Endothelial cell of umbilical vein (primary cell): ENCODE measurements at regions not wholly inside any gene's neighbourhood (a gene's known extent, or its start where the extent isn't known, plus 50 kb on each side); places are given as distances from the start of the nearest gene placed in this dataset.

ENCODE experiments used
- BruUV-seq: library from RNA; stranded (reverse); fragments of 400-500 nt; replicated peaks from 2 replicates; lab custom pipeline; 2021; lab: Mats Ljungman, UMichigan
- CTCF ChIA-PET: fragments of 300-600, 350-600 bp; sonication (Branson Sonifier 250); formaldehyde crosslinking; loops from one replicate; lab custom pipeline; 2021; ENCODE audit warnings: antibody characterized with exemption, inconsistent platforms; lab: Charles Lee
- POLR2A ChIA-PET: fragments of 300-600, 350-600 bp; sonication (Branson Sonifier 250); formaldehyde crosslinking; loops from one replicate; lab custom pipeline; 2021; ENCODE audit warnings: antibody characterized with exemption, inconsistent platforms; lab: Charles Lee
- DNase-seq: peaks from one replicate; pipeline ENCODE4 v3.0.0-alpha.2; 2011; ENCODE audit warnings: low read depth, low spot score
- FAIRE-seq: peaks from 2 replicates; lab custom pipeline; 2011; peaks lifted over from hg19 to GRCh38; lab: Jason Lieb, UNC
- H2AFZ ChIP-seq: 2 replicates; pipeline ENCODE4 v1.6.0; 2012; ENCODE audit warnings: low read depth, low read length, control low read depth, inconsistent platforms
- H3K27ac ChIP-seq: 2 replicates; pipeline ENCODE4 v1.5.1; 2011; ENCODE audit warnings: low read depth, mild to moderate bottlenecking, control low read depth, low read length, moderate library complexity; ENCODE audit not compliant: insufficient read depth
- H3K27me3 ChIP-seq, 2 experiments: 2 replicates each; pipeline versions ENCODE4 v1.6.0 to v1.6.1; 2011; ENCODE audit warnings: low read length in 2 of 2, mixed read lengths in 1 of 2; ENCODE audit not compliant: control insufficient read depth in 2 of 2, insufficient read depth in 2 of 2
- H3K36me3 ChIP-seq, 2 experiments: 2 replicates in 1 of 2; 3 replicates in 1 of 2; pipeline ENCODE4 v1.5.1; 2011; ENCODE audit warnings: low read length in 2 of 2, mild to moderate bottlenecking in 1 of 2, moderate library complexity in 1 of 2; ENCODE audit not compliant: control insufficient read depth in 2 of 2, insufficient read depth in 2 of 2; ENCODE audit errors: extremely low read depth in 1 of 2
- H3K4me1 ChIP-seq: 3 replicates; pipeline ENCODE4 v1.5.1; 2011; ENCODE audit warnings: mild to moderate bottlenecking, low read length; ENCODE audit not compliant: control insufficient read depth, insufficient read depth; ENCODE audit errors: extremely low read depth
- H3K4me2 ChIP-seq: 2 replicates; pipeline ENCODE4 v1.6.1; 2011; ENCODE audit warnings: low read length, control low read depth, mixed read lengths; ENCODE audit not compliant: insufficient read depth
- H3K4me3 ChIP-seq, 3 experiments: fragments of 200-600 bp in 1 of 3; sonication (generic), shearing (Covaris generic) in 1 of 3; replicated peaks in 1 of 3; 2 replicates each; pipeline ENCODE4 v1.5.1; 2011 to 2016; ENCODE audit warnings: control low read depth in 3 of 3, low read length in 3 of 3, mild to moderate bottlenecking in 2 of 3, inconsistent platforms in 1 of 3, low read depth in 1 of 3, moderate library complexity in 1 of 3; ENCODE audit not compliant: insufficient read depth in 1 of 3
- H3K79me2 ChIP-seq: 2 replicates; pipeline ENCODE4 v1.6.0; 2012; ENCODE audit warnings: low read length, inconsistent platforms; ENCODE audit not compliant: control insufficient read depth, insufficient read depth
- H3K9ac ChIP-seq: replicated peaks from 2 replicates; pipeline ENCODE3; 2011; ENCODE audit warnings: low read length, control low read depth; ENCODE audit not compliant: insufficient read depth; ENCODE audit errors: extremely low read depth
- H3K9me1 ChIP-seq: replicated peaks from 3 replicates; pipeline ENCODE4 v1.6.0; 2011; ENCODE audit warnings: mild to moderate bottlenecking, low read length; ENCODE audit not compliant: control insufficient read depth, insufficient read depth; ENCODE audit errors: extremely low read depth
- H3K9me3 ChIP-seq: replicated peaks from 2 replicates; pipeline ENCODE4 v1.5.1; 2012; ENCODE audit warnings: low read length, inconsistent platforms; ENCODE audit not compliant: control insufficient read depth, insufficient read depth
- H4K20me1 ChIP-seq: replicated peaks from 2 replicates; pipeline ENCODE3; 2011; ENCODE audit warnings: mild to moderate bottlenecking, low read length; ENCODE audit not compliant: control insufficient read depth, insufficient read depth; ENCODE audit errors: extremely low read depth
- EZH2 ChIP-seq: IDR thresholded peaks from 2 replicates; pipeline ENCODE4 v1.6.1; 2012; ENCODE audit warnings: borderline replicate concordance, low read depth, mild to moderate bottlenecking, moderate library complexity, low read length, inconsistent platforms; ENCODE audit not compliant: severe bottlenecking
- FOS ChIP-seq: IDR thresholded peaks from 2 replicates; pipeline ENCODE4 v1.6.1; 2011; ENCODE audit warnings: mild to moderate bottlenecking, low read length, moderate library complexity, borderline replicate concordance; ENCODE audit not compliant: insufficient read depth
- GATA2 ChIP-seq: IDR thresholded peaks from 2 replicates; pipeline ENCODE4 v1.7.0; 2011; ENCODE audit warnings: low read depth, mild to moderate bottlenecking, moderate library complexity, mixed read lengths, low read length; ENCODE audit not compliant: insufficient read length, insufficient read depth
- JUN ChIP-seq: IDR thresholded peaks from 2 replicates; pipeline ENCODE4 v1.6.1; 2011; ENCODE audit warnings: borderline replicate concordance, low read depth; ENCODE audit not compliant: insufficient read length, insufficient read depth
- MYC ChIP-seq: IDR thresholded peaks from one replicate; pipeline ENCODE4 v1.6.1; 2011; ENCODE audit warnings: mild to moderate bottlenecking, low read depth, low read length
- POLR2A ChIP-seq: IDR thresholded peaks from 2 replicates; pipeline ENCODE4 v1.6.1; 2012; ENCODE audit warnings: low read depth, mild to moderate bottlenecking, control low read depth, low read length
- POLR2AphosphoS5 ChIP-seq: IDR thresholded peaks from 2 replicates; pipeline ENCODE4 v1.6.1; 2012; ENCODE audit warnings: low read depth, mild to moderate bottlenecking, control low read depth, low read length, moderate library complexity; ENCODE audit not compliant: insufficient read depth
- dilution Hi-C: fragments of 300-500 bp; cut with MboI; formaldehyde crosslinking; loops from one replicate; pipeline ENCODE4 v1.15.0; 2019; ENCODE audit warnings: low sequenced_read_pairs; ENCODE audit not compliant: extremely low pct_ligation_motif_present
- intact Hi-C: fragments of 100-400 bp; cut with micrococcal nuclease; formaldehyde crosslinking; loops from one replicate; pipeline ENCODE4 v1.10.0; 2022
- TF ChIP-seq, protein P1 (sequence below), 2 donors: IDR thresholded peaks; 1 replicate in 1 of 2; 2 replicates in 1 of 2; pipeline ENCODE4 v1.5.1; 2011; ENCODE audit warnings: low read length in 2 of 2, mild to moderate bottlenecking in 2 of 2, moderate library complexity in 2 of 2, control low read depth in 1 of 2, inconsistent platforms in 1 of 2, low read depth in 1 of 2; ENCODE audit not compliant: insufficient read depth in 1 of 2; ENCODE audit errors: extremely low read depth in 1 of 2
- TF ChIP-seq, protein P2 (sequence below): IDR thresholded peaks from 2 replicates; pipeline ENCODE4 v1.6.1; 2011; ENCODE audit not compliant: insufficient read depth, insufficient read length

DNA sequence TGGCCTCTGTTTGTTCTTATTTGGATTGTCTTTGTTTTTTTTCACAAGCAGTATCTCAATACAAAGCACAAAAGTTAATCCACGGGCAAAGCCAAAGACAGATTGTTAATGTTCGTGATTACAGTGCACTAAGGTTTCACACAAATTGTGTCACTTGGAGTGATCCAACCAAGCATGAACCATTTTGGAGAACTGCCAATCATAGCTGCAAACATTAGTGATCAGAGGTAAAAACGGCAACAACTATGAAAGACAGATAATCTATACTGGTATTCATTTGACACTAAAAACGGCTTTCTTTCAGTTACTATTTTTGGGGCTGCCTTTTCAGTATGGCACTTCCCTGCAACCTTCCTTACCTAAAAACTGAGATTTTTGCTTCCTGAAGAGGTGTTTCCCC is 213.1 kb upstream of the GULP1 start:
- CTCF ChIA-PET = interaction anchor here (1.6 kb wide), 1 partner anchor 19 kb away, joined by 4 read pairs; no protein-coding TSS in a partner anchor
- H3K27ac ChIP-seq = no peak overlapping the region

DNA sequence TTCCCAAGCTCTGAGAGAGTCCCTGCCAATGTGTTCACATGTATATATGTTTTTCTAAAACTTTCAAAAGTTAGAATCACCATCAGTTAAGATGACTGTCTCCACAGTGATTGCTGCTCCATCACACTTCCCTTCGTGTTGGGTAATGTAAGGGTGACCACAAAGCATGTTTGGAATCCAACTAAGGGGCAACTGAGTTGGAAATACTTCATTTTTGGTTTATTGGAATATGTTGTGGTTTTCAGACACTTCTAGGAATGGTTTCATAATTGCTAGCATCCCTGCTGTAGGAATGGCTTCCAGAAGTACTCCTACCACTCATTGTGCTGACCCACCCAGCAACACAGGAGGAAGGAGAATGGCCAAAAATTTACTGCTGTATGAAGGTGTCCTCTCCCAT is 212.5 kb upstream of the GULP1 start:
- Histone ChIP-seq H3K4me1 (no peaks in the 10 kb centered on the region), H3K36me3 (no peaks in the 10 kb centered on the region), H3K4me3 (no peak overlapping the region), H3K79me2 (no peaks in the 10 kb centered on the region), H3K27me3 (no peaks in the 10 kb centered on the region), H2AFZ (no peak overlapping the region), H3K9me1 (no peaks in the 10 kb centered on the region), H3K9me3 (no peaks in the 10 kb centered on the region), H3K9ac (no peak overlapping the region), H3K4me2 (no peak overlapping the region), H3K27ac (no peak overlapping the region), H4K20me1 (no peaks in the 10 kb centered on the region)
- ChIA-PET POLR2A (no interaction called here), CTCF (interaction anchor here (1.6 kb wide), 1 partner anchor 20 kb away, joined by 4 read pairs; no protein-coding TSS in a partner anchor)
- no TSS peak for BruUV-seq
- dilution Hi-C loops (no loop called here), intact Hi-C loops (no loop called here)
- FAIRE-seq (no peak), DNase-seq (no peak)
- TF ChIP-seq MYC (no peak), FOS (no peak), GATA2 (no peak), JUN (no peak), EZH2 (no peak), POLR2AphosphoS5 (no peak), POLR2A (no peak)
- TF ChIP-seq, protein P1, sequence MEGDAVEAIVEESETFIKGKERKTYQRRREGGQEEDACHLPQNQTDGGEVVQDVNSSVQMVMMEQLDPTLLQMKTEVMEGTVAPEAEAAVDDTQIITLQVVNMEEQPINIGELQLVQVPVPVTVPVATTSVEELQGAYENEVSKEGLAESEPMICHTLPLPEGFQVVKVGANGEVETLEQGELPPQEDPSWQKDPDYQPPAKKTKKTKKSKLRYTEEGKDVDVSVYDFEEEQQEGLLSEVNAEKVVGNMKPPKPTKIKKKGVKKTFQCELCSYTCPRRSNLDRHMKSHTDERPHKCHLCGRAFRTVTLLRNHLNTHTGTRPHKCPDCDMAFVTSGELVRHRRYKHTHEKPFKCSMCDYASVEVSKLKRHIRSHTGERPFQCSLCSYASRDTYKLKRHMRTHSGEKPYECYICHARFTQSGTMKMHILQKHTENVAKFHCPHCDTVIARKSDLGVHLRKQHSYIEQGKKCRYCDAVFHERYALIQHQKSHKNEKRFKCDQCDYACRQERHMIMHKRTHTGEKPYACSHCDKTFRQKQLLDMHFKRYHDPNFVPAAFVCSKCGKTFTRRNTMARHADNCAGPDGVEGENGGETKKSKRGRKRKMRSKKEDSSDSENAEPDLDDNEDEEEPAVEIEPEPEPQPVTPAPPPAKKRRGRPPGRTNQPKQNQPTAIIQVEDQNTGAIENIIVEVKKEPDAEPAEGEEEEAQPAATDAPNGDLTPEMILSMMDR (IDR thresholded peaks at IDR 0.05; ENCODE audit: extremely low read depth in 1 of 2, insufficient read depth in 1 of 2, low read depth in 1 of 2, low read length in 2 of 2) = no peak
- TF ChIP-seq, protein P2, sequence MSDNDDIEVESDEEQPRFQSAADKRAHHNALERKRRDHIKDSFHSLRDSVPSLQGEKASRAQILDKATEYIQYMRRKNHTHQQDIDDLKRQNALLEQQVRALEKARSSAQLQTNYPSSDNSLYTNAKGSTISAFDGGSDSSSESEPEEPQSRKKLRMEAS = no peak

More for the DNA sequence above, 213.1 kb upstream of the GULP1 start:
- DNase-seq = no peak
- Histone ChIP-seq H3K27me3 (no peaks in the 10 kb centered on the region), H3K36me3 (no peaks in the 10 kb centered on the region), H3K9me1 (no peaks in the 10 kb centered on the region), H3K9me3 (no peaks in the 10 kb centered on the region), H3K4me1 (no peaks in the 10 kb centered on the region), H4K20me1 (no peaks in the 10 kb centered on the region), H3K4me3 (no peak overlapping the region), H2AFZ (no peak overlapping the region), H3K79me2 (no peaks in the 10 kb centered on the region), H3K9ac (no peak overlapping the region), H3K4me2 (no peak overlapping the region)
- FAIRE-seq = no peak
- intact Hi-C loops = no loop called here
- no peak for TF ChIP-seq FOS
- TF ChIP-seq EZH2 = no peak
- TF ChIP-seq JUN = no peak
- TF ChIP-seq MYC = no peak
- no peak for TF ChIP-seq GATA2
- TF ChIP-seq POLR2AphosphoS5 = no peak
- no TSS peak for BruUV-seq
- POLR2A ChIA-PET = no interaction called here
- dilution Hi-C loops = no loop called here
